GM15510 (cell line): ENCODE measurements at regions not wholly inside any gene's neighbourhood (a gene's known extent, or its start where the extent isn't known, plus 50 kb on each side); places are given as distances from the start of the nearest gene placed in this dataset.

ENCODE experiments used
- POLR2A ChIP-seq: IDR thresholded peaks from 3 replicates; pipeline ENCODE4 v1.6.1; 2011; ENCODE audit warnings: borderline replicate concordance; ENCODE audit not compliant: insufficient read length; ENCODE audit errors: extremely low read depth

DNA sequence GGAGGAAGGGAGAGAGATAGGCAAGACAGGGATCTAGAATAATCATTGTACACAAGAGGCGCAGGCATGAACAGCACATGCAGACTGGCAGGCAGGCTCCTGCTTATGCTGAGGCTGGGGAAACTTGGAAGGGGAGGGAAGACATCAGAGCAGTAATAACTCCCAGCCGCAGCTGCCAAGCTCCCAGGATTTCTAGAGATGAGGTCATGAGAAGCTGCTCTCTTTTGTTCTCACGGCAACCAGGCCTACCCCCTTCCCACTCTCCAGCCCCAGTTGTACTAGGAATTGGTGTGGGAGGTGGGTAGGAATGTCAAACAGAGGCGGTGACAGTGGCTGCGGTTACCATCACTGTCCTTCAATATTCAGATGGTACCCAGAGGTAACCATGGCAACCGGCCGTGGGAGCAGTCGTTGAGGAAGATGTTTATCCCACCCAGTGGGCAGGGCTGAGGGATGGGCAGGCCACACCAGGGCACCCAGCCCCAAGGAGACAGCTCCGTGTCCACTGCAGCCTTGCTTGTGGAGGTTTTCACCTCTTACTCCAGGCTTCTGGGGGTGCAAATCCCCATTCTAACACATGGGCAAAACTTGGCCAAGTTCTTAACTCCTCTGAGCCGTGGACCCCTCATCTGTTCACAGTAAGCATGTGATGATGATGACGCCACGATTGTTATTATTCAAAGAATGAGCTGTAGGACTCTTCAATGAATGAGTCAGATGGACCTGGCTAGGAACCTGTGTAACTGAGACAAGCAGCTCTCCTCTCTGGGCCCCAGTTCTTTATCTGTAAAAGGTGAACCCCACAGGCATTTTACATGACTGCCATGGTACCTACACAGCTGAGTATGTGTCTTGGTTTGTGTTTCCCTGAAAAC is 360.8 kb upstream of the PROK2 start:
- no peak for TF ChIP-seq POLR2A

DNA sequence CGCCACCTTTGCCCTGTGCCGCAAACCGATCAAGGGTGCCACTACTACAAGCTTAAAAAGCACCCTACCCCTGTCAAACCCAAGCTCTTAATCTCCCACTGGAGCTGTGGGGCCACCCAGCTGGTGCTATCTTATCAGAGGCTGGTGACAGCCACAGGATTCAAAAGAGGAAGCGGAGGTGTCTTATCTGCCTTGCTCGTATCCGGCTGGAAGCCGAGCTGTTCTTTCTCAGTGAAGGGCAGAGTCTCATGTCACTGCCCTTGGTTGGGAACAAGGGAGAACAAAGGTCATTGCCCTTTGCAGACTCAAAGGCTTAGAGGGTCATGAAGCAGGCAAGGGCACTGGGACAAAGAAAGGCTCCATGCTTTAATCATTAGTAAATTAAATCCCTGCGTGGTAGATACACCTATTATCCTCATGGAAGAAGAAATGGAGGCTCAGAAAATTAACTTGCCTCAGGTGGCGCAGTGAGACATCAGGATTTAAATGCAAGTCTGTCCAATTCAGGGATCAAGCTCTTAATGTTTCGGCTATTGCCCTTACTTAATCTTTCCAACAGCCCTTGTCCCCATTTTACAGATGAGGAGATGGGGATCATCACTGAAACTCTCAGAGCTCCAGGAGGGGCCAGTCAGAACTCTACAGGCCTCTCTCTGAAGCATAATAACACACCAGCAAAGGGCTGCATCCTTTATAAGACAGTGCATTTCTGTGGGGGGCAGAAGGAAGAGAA is 360.0 kb upstream of the PROK2 start:
- no peak for TF ChIP-seq POLR2A

DNA sequence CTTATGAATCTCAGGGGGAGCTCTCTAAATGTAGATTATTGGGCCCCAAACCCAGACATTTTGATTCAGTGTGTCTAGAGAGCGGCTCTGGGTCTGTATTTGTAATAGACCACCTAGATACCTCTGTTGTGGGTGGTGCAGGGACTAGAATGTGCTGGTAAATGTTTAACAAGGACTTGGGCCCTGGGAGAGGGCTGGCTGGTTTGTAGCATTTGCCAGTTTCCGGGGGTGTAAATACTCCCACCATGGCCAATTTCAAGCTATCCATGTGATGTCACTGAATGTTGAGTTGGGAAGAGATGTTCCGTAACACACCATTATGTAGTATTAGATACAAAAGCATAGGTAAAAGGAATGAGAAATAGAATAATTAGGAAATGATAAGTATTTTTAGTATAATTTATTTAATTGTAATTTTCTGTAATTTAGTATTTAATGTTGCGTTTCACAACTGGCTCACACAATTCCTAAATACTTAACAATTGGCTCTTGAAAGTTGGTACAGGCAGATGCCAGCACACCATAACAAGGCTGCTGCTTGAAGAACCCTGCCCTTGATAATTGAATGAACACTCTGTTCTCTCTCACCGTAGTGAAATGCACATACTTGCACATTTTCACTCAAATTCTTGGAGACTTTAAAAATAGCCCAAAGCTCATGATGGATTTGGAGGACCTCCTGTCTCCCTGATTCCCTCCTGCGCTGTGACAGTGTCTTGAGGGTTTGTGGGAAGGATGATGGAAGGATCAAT is 359.2 kb upstream of the PROK2 start:
- TF ChIP-seq POLR2A: no peak

DNA sequence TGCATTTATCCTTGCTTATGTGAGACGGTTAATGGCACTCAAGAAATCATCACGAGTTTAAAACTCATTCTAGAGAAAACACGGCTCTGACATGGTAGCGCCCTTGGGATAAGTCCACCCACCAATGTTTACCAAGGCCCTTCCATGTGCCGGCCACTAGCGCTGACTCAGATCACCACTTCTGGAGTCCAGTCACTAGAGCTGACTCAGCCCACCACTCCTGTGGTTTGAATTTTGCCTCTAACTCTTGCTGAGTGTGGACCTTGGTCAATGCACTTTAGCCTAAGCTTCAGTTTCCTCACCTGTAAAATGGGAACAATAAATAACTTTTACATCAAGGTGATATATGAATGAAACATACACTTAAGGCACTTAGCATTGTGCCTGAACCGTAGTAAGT is 358.4 kb upstream of the PROK2 start:
- no peak for TF ChIP-seq POLR2A

DNA sequence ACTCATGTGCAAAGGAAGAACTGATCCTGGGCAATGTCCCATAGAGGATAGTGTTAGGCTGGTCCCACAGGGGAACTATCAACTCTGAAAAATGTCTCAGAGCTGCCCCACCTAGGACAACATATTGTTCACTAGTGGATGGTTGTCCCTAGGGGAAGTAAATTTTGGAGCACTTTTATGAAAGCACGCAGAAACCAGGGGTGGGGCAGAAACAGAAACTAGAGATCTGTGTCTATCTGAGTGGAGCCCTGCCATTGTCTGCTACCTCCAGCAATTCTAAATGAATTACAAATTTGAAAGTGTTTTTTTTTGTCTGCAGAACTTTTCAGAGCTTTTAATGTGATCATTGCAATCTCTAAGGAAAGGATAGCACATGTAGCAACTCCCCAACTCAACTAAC is 357.1 kb upstream of the PROK2 start:
- TF ChIP-seq POLR2A: no peak

DNA sequence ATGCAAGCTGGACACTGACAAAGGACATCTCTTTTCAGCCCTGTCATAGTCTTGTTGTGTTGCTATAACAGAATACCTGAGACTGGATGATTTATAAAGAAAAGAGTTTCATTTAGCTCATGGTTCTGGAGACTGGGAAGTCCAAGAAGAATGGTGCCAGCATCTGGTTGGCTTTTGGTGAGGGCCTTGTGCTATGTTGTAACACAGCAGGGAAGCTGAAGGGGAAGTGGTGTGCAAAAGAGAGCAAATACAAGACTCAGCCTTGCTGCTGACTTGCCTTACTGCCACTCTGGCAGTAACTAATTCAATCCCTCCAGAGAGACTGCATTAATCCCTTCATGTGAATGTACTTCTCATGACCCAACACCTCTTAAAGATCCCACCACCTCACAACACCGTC is 356.3 kb upstream of the PROK2 start:
- TF ChIP-seq POLR2A: no peak

DNA sequence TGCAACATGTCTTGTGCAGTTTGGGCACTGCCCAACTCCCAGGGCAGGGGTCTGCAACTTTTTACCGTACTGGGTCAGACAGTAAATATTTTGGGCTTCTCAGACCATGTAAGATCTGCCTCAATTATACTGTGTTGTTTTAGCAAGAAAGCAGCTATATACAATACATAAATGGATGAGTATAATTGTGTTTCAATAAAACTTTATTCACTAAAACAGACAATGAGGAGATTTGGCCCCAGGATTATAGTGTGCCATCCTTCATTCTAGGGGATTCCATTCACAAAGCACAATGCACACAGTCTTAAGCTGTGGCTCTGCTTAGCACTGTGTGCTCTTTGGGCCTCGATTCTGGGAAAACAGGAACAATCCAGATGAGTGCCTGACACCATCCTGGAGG is 354.4 kb upstream of the PROK2 start:
- no peak for TF ChIP-seq POLR2A

DNA sequence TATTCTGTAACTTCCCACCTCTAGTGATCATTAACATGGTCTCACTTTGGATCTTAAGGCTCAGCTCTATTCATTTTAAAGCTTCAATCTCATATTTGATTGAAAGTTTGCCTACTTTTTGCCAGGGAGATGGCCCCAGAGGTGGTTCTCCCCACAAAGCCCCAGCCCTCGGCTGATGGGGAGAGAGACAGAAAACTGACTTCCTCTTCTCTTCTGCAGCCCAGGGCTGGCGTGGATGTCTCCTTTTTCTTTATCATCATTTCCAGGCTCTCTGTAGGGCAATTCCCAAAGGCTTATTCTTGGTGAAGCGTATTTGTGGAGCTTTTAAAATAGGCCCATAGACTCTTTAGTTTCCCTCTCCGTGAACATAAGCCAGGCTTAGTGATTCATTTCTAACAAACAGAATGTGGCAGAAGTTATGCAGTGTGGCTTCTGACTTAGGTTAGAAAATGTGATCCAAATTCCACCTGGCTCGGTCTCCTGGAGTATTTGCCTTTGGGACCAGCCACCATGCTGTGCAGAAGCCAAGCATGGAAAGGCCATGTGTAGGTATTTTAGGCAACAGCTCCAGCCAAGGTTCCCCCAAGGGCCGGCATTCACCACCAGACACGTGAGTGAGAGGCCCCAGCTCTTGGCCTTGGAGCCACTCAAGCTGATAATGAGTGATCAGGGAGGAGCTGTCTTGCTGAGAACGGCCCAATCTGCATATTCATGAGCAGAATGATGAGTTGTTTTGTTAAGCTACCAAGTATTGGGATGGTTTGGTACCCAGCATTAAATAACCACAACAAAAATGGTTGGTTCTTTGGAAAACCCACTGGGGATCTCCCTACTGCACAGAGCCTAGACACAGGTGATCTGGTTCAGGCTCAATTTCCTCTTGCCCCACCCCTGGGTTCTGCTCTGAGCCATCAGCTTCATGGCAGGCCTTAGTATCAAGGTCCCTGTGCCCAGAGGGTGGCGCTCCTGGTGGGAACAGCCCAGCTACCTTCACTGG is 353.2 kb upstream of the PROK2 start:
- no peak for TF ChIP-seq POLR2A

DNA sequence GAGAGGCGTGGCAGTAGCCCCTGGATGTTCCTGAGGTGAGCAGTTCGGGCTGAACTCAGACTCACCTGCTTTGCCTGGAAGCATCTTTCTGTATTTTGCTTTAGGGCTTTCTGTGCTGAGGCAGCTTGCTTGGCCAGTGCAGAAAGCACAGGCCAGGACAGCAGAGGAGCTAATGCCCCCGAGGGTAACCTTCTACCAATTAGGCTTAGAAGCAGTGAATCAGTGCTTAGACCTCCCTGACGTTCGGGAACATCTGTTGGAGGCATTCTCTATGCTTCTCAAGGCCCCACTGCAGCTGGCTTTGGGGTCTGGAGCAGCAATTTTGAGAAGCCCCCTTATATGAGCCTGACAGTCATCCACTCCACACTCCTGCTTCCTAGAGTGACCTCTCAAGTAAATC is 350.7 kb upstream of the PROK2 start:
- no peak for TF ChIP-seq POLR2A

DNA sequence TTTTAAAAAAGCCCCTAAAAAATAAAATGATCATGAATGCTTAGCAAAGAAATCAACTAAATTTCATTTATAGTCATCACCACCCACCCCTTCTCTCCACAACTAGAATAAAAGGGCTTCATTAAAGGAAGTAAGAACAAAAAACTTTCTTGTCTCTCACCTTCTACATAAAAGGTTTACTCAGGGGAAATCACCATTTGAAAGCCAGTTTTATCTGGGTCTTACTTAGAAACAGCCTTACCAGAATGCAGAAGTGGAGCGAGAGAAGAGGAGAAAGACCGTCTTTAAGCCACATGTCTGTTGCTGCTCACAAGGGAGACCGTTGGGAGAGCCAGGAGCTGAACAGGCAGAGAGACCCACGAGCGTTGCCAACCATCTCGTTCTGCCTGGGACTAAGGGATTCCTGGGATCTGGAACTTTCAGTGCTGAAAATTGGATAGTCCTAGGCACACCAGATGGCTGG is 350.1 kb upstream of the PROK2 start:
- no peak for TF ChIP-seq POLR2A

DNA sequence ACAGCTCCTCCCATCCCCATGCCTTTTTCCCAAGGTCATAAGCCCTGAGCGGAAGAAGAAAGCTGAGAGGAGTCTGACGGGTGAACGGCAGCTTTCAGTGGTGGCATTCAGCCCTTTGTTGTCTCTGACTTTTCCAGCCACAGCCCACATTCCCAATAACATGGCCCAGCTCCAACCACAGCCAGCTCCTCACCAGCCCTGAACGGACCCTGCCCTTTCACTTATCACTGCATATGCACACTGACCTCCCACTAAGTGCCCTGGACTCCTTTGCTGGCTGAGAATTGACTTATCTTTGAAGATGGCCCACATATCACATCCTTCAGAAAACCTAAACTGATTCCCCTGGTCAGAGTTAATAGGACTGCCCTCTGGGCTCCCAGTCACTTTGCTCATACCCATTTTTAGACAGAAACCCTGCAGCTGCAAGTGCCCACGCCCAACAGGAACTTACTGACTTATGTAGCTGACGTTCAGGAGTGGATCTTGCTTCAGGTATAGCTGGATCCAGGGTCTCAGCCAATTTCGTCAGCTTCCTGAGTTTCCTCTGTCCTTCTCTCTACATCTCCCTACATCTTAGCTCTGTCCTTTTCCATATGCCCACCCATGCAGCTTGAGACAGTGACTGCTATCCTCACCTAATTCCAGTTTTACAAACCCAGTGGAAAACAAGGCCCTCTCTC is 348.5 kb upstream of the PROK2 start:
- TF ChIP-seq POLR2A: no peak

DNA sequence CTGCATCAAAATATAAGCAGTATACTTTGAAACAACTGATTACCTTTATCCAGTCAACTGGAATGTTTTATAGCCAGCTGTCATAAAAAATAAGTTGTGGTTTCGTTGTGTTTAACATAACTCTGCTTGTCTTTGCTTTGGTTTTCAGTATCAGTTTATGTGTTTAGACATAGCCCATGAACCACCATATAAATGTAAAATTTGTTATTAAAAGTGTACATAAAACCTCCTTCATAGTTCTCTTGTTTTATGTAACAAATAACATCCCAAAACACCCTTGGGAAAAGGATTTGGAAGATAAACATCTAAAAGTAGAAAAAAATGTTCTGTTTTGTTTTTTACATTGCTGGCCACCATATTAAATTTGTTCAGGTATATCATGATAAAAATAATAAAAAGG is 347.0 kb upstream of the PROK2 start:
- TF ChIP-seq POLR2A: no peak

DNA sequence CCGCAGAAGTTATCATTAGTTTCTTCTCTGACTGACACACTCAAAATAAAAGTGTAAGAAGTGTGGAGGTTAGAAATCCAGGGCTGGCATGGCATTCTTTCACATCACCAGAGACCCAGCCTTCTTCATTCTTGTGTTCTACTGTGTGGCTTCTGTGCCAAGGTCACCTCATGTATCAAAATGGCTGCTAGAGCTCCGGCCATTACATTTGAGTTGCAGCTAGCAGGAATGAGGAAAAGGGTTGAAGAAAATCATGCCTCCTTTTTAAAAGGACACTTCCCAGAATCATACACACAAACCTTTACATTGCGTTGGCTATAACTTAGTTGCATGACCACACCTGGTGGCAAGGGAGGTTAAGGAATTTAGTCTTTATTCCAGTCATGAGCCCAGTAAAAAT is 345.6 kb upstream of the PROK2 start:
- TF ChIP-seq POLR2A: no peak
